HG03108 (cell line): ENCODE measurements at regions not wholly inside any gene's neighbourhood (a gene's known extent, or its start where the extent isn't known, plus 50 kb on each side); places are given as distances from the start of the nearest gene placed in this dataset.
"Not testable (repeated sequence)": the region's sequence is repeated elsewhere in the genome, so short reads cannot be mapped to it uniquely, and the experiment has no call there.

ENCODE experiments used
- ATAC-seq: cut with Tn5 transposase; IDR thresholded peaks from one replicate; pipeline ENCODE4 v1.9.1; 2021; ENCODE audit warnings: moderate library complexity; ENCODE audit not compliant: unreplicated experiment

DNA sequence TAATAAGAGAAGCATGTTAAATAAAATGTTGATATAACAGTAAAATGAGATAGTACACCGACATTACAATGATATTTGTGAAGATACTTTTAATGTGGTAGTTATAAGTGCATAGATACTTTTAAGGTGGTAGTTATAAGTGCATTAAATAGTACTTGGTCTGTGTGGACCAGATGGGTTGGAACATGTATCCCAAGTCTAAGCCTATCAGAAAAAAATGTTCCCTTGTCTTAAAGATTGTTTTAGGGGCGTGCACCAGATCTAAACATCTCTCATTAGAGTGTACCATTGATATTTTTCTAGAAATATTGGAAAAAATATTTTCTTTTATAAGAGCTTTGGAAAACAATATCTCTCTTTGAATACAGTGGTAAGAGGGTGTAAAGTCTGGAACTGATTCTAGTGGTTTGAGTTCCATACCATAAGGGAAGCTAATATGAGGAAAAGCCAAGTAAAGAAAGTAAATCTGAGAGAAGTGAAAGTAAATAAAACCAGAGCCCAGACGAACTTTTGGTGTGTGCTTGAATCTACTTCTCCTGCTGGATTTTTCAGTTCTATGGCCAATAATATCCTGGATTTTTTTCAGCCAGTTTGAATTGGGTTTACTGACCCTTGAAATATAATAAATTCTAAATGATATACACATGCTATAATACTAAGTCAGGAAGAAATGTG, 175.3 kb downstream of the MBL2 start:
- no peak for ATAC-seq

DNA sequence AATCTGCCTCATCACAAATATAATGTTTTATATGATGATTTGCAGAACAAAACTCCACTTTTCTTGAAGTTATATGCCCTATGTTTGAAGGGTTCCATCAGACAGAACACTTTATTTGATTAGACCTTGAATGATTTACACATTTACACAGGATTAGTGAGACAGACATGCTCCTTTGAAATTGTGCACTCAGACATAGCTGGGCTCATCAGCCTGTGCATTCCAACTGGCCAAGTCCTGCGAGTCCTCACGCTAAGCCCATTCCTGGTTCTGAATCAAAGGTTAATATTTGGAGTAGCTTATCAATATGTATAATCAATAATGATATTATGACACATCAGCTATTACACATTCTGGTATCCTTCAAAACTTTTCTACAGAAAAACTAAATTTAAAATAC, 173.6 kb downstream of the MBL2 start:
- no peak for ATAC-seq

DNA sequence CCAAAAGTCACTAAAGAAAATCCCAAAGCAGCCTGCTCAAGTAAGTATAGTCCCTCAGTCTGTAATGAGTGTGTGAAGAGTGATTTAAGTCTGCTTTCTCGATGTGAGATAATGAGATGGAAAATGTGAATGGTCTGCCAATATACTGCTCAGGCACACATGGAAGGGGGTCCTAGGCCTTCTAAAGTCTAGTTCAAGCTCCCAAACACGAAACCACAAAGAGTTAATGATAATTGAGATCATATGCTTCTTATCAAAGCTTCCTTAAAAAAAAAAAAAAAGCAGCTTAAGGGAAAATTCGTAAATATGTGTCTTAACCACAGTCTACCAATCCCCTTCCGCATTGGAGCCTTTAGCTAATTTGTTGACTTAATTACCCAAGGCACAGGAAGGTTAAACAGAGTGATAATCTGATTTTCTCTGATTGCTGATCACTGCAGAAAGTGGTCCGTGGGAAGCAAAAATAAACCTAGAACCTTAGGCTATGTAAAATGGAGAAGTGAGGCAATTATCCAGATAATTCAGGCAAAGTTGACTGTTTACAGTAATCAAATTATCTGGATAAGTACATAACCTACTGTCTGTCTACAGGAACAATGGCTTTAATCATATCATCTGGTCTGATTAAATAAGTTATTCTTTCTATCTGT, 172.9 kb downstream of the MBL2 start:
- ATAC-seq: no peak

DNA sequence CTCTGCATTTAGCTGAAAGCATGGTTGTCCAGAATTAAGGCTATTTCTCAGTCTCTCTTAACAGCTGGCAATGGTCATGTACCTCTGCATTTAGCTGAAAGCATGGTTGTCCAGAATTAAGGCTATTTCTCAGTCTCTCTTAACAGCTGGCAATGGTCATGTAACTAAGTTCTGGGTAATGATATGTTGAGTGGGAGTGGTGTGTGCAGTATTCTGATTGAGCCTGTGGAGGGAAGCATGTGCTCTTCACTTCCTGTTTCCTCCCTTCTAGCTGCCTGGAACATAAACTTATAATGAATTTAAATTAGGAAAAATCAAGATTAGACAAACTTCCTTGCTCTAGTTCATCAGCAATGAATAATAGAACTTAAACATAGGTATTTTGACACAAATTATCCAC, 168.5 kb downstream of the MBL2 start:
- ATAC-seq: not testable (repeated sequence)

DNA sequence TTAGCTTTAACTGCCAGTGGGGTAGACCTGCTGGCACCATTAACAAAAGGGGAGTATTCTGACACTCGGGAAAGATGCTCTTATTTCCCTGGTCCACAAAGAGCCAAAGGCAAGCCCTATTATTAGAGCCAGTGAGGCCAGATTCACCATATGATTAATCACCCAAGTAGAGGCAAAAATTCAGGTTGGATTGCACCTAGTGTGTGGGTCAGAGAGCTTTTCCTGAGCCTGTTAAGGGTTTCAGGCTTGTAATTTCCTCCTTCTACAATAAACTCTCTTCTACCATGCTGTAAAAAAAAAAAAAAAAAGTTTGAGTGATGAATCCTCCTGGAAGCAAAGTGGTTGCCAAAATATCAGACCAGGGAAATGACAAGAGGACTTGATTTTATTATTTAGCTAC, 163.5 kb downstream of the MBL2 start:
- no peak for ATAC-seq

DNA sequence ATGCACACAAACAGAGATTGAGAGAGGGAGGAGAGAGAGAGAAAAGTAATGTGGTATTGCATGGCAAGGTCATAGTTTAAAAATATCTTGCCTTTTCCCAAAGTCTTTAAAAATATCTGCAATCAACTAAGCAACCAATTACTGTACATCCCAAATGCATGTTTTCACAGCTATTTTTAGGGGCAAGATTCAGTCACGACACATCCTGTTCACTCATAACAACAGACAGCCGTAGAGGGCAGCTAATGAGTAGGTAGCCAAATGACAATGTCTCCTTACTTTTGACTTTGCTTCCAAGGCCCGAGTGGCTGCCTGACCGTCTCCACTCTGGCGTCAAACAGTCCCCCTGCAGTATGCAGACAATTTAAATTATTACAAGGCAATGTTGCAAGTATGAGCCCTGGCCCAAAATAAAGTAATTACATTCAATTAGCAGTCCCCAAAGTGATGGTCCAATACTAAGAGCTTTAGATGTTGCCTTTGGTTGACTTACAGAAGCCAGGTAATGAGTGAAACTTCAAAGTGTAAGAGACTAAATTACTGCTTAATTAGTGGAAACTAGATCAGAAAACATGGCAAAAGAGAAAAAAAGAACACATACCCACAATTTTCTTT, 162.9 kb downstream of the MBL2 start:
- ATAC-seq: no peak

DNA sequence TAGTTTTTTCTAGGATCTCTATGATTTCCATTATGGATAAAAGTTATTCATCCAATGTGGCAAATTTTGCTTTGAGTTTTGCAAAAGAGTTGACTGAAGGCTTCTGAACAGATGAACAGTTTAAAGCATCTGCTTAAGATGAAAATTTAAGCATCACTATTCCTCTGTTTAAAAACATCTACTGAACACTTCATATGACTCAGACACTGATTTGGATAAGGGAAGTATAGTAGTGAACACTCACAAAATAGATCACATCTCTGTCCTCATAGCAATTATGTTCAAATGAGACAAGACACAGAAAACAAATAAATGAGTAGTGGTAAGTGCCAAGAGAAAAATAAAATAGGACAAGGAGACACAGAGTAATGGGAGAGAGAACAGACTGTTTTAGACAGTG, 157.3 kb downstream of the MBL2 start:
- ATAC-seq: no peak

DNA sequence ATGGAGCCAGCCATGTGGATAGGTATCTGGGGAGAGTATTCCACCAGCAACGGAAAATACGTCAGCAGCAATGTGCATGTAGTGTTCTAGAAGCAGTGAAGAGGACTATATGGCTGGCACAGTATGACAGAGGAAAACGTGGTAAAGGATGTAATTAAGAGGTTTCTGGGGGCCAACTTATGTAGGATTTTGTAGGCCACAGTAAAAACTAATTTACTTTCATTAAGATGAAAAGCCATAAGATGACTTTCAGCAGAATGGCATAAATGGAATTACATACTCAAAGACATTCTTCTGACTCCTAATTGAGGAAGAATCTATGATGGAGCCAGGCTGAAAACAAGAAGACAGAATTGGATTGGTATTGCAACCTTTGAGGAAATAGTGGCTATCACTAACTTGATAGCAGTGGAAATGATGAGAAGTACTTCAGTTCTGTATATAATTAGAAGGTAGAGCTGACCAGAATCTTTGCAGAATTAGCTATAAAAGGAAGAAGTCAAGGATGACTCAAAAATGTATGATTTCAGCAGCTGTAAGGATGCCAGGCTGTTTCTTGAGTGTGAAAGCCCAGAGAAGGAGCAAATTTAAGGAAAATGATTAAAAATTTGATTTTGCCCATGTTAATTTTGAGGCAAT, 156.7 kb downstream of the MBL2 start:
- ATAC-seq: no peak

DNA sequence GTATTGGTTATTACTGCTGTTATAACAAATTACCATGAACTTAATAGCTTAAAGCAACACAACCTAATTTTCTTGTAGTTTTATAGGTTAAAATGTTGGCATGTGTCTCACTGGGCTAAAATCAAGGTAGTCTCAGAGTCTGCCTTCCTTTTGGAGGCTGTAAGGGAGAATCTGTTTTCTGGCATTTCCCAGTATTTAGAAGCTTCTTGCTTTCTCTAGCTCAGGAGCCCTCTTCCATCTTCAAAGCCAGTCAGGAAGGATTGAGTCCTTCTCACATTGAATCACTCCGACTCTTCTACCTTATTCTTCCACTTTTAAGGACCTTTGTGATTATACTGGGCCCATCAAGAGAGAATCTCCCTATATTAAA, 156.2 kb downstream of the MBL2 start:
- ATAC-seq: no peak

DNA sequence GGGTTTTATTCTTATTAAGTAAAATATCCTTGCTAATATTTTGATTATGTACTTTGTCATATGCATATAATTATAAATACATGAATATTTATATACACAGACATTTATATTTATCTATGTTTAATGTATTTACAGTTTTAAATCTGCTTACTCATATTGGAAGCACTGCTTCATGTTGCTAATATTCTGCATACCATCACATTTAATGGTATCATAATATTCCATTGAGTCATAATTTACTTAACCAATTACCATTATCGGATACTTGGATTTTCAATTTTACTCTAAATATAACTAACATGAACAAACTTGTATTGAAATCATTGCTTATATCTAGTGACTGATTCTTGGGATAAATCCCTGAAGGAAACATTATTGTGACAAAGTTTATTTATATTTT, 155.2 kb downstream of the MBL2 start:
- no peak for ATAC-seq

DNA sequence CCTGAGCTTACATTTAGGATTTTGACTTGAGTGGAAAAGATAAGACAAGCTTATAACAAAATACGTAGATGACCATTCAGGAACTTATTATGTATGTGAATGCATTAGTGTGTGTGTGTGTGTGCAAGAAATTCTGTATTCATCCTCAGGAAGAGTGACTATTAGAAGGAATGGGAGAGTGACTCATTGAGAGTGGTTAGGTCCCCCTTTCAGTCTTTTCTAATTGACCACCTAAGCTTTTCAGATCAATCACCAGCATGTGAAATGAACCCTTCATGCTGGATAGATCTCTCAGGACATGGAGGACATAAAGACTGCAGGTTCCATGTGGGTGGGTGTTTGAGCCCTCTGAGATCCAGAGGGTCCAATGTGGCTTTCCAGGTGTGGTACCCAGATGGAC, 153.5 kb downstream of the MBL2 start:
- no peak for ATAC-seq

DNA sequence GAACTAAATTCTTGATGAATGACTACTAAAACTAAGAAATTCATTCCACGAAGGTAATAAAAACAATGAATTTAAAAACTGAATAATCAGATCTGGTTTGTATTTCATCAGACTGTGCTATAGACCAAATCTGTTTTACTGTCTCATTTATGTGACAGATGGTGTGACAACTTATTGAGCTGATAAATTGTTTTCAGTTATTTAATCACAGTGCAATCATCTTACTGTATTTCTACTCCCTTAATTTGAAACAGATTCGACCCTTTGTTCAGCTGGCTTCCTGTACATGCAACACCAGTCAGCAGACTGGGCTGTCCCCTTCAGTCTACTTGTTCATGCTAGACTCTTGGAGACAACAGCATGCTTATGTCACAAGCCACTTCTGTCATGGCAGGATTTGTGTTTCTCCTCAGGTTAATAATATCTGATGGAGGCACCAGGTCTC, 150.9 kb downstream of the MBL2 start:
- no peak for ATAC-seq

DNA sequence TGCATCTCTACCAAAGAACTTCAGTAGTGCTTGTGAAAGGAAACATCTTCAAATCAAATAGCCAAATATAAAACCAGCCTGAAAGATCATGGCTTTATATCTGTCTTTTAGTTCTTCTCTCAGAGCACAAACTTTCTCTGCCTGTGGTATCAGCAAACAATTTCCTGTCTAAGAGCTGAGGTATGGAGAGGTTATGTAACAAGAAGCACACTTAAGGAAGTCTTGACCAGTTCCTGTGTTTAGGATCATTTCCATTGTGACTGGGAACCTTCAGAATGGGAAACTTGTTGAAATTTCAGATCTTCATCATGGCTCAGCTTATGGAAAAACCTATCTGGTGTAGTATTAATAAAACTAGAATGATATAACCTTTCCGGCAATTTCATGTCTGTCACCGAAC, 148.8 kb downstream of the MBL2 start:
- no peak for ATAC-seq

DNA sequence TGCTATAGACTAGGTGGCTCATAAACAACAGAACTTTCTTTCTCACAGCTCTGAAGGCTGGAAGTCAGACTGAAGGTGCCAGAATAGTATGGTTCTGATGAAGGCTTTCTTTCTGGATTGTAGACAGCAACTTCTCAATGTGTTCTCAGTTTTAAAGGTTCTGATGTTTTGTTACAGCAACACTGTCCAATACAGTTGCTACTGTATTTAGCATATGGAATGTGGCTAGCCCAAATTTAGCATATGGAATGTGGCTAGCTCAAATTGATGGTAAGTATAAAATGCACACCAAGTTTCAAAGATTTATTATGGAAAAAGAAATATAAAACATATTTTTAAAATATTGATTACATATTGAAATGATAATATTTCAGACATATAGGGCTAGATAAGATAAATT, 145.3 kb downstream of the MBL2 start:
- no peak for ATAC-seq

DNA sequence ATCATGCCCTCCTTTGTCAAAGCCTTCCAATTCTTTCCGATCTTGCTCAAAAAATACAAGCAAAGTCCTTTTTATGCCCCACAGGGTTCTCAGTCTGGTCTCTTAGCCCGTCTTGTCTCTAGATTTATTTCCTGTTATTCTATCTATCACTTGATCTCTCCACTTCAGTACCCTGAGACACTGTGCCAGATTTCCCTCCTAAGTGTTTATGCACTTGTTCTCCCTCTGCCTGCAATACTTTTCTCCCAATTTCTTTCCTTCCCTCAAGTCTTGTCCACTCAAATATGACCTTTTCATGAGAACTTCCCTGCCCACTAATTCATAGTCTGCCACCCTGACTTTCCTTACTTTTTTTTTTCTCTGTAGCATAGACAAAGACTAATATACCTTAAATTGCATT, 141.4 kb downstream of the MBL2 start:
- no peak for ATAC-seq

DNA sequence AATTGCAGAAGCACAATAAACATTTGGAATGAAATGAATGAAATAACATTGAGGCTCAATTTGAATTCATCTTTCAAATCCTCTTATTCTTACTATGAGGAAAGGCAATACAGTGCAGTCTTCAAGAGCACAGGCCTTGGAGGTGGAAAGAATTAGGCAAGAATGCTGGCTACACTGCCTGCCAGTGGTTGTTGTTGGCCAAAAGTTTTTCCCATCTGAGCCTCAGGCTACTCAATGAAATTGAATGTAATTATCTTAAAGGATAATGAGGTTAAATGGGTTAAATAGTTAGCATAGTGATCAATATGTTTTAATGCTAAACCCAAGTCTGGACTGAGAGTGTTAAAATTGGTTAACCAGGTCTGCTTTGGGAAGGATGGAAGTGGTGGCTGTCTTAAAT, 140.9 kb downstream of the MBL2 start:
- no peak for ATAC-seq

DNA sequence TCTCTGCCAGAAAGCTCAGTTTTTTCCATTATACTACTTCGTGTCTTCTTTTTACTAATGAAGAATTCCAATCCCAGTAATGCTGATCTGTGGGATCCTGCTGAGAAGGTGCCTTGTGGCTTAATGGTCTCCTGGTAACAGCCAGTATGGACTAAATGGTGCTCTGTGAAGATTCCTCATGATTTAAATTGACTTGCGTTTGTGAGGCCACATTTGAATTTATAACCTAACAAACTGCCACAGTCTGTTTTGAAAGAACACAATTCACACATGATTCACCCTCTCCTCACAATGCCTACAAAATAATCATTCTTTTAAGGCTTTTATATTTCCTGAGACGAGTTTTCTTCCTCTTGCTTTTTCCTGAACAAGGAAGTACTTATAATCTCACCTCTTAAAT, 140.0 kb downstream of the MBL2 start:
- ATAC-seq: no peak

DNA sequence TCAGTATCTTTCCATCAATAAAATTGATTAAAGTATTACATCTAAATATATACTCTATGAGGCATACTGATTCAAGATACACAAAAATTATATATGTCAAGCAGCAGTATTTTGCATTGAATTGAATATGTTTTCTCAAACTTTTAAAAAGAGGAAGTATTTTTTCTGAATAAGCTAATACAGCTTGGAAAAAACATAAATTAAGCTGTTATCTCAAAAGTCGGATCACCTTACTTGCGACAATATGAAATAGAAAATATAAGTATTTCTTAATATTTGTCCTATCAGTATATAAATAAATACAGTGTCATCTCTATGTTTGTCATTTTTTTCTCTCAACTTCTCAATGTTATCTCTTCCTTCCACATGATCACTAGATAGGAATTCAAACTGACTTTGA, 139.3 kb downstream of the MBL2 start:
- no peak for ATAC-seq

DNA sequence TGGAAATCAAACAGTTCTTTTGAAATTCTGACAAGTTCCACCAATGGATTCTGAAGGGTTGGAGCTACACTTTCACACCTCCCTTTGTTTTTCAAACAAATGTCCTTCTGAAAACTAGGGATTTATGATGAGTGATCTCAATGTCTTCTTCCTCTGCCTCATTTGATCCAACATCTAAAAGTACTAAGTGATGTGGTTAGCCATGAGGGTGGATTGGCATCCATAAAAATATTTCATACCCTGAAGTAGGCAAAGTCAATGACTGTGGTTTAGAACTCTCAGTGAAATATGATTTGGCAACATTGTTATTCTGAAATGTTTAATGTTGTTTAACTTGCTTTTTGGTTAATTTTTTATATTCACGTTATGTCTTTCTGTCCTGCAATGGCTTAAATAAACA, 136.9 kb downstream of the MBL2 start:
- ATAC-seq: no peak

DNA sequence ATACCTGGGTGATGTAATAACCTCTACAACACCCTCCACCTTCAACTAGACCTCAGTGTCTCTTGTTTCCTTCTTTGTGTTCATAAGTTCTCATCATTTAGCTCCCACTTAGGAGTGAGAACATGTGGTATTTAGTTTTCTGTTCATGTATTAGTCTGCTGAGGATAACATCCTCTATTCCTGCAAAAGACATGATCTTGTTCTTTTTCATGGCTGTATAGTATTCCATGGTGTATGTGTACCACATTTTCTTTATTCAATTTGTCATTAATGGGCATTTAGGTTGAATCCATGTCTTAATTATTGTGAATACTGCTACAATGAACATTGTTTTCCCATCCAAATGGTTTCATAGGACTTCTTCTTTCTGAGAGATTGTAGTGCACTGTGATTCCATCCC, 135.7 kb downstream of the MBL2 start:
- no peak for ATAC-seq

DNA sequence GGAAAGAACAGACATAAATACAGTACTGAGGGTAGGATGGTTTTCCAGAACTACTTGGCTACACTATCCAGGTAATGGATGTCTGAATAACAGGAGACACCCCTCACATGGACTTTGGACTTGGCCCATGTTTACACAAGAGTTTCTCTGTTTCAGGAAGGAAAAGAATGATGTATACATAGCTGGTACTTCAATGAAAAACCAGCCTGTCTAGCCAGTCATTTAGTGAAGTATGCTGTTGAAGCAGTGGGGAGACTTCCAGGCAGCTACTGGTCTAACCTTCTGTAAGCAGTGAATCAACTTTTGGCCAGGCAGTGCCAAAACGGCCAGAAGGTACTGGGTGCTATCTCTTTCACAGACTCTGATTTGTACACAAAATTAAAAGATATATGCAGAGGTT, 135.0 kb downstream of the MBL2 start:
- no peak for ATAC-seq

DNA sequence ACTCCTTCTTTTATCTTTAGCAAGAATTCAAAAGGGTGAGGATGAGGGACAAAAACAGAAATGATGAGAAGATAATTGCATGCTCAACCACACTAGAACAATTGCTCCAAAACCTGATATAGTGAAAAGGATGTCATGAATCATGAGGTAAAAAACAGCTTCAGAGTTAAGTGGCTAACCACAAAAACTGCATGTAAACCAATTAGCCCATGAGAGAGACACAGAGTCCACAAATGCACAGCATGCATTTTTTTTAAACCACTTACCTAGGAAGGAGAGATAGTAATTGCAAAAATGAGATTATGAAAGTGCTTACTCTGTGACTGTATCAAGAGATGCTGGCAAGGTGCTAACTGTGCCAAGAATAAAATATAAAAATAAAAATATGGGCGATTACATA, 132.9 kb downstream of the MBL2 start:
- no peak for ATAC-seq
